HG03342 (cell line): ENCODE measurements at regions not wholly inside any gene's neighbourhood (a gene's known extent, or its start where the extent isn't known, plus 50 kb on each side); places are given as distances from the start of the nearest gene placed in this dataset.
"Not testable (repeated sequence)": the region's sequence is repeated elsewhere in the genome, so short reads cannot be mapped to it uniquely, and the experiment has no call there.

ENCODE experiments used
- ATAC-seq: cut with Tn5 transposase; IDR thresholded peaks from one replicate; pipeline ENCODE4 v1.9.1; 2021; ENCODE audit warnings: mild to moderate bottlenecking, moderate library complexity; ENCODE audit not compliant: unreplicated experiment

GRCh38 chr12:61923152-61923551 is 337.1 kb upstream of the USP15 start:
- no peak for ATAC-seq

GRCh38 chr12:61934564-61934963 is 325.6 kb upstream of the USP15 start:
- no peak for ATAC-seq

- no peak for ATAC-seq
Observed at GRCh38 chr12:61939977-61940376, 320.2 kb upstream of the USP15 start.

- no peak for ATAC-seq
Observed at GRCh38 chr12:61956545-61956944, 303.7 kb upstream of the USP15 start.

- ATAC-seq, result no peak
Observed at GRCh38 chr12:61974461-61974860, 285.7 kb upstream of the USP15 start.

GRCh38 chr12:61985830-61986229 is 274.4 kb upstream of the USP15 start:
- ATAC-seq, result no peak

- ATAC-seq, result no peak
Observed at GRCh38 chr12:61987173-61987572, 273.0 kb upstream of the USP15 start.

- ATAC-seq, result no peak
Observed at GRCh38 chr12:61991661-61992060, 268.5 kb upstream of the USP15 start.

- peak; percentile 86 for ATAC-seq
Observed at GRCh38 chr12:61993734-61994345, 266.4 kb upstream of the USP15 start.

GRCh38 chr12:61996717-61997116 is 263.5 kb upstream of the USP15 start:
- no peak for ATAC-seq

GRCh38 chr12:61998791-61999190 is 261.4 kb upstream of the USP15 start:
- no peak for ATAC-seq

GRCh38 chr12:61999311-61999710 is 260.9 kb upstream of the USP15 start:
- no peak for ATAC-seq

GRCh38 chr12:62001424-62001823 is 258.8 kb upstream of the USP15 start:
- ATAC-seq, result no peak

- ATAC-seq, result no peak
Observed at GRCh38 chr12:62003226-62003625, 257.0 kb upstream of the USP15 start.

- no peak for ATAC-seq
Observed at GRCh38 chr12:62003701-62004100, 256.5 kb upstream of the USP15 start.

GRCh38 chr12:62005615-62006014 is 254.6 kb upstream of the USP15 start:
- ATAC-seq, result no peak

GRCh38 chr12:62006076-62006732 is 254.0 kb upstream of the USP15 start:
- ATAC-seq, result peak; percentile 86

GRCh38 chr12:62008703-62009102 is 251.5 kb upstream of the USP15 start:
- no peak for ATAC-seq

GRCh38 chr12:62009445-62009844 is 250.8 kb upstream of the USP15 start:
- no peak for ATAC-seq

GRCh38 chr12:62010331-62010906 is 249.8 kb upstream of the USP15 start:
- not testable (repeated sequence) for ATAC-seq

GRCh38 chr12:62010973-62011372 is 249.2 kb upstream of the USP15 start:
- not testable (repeated sequence) for ATAC-seq

GRCh38 chr12:62014330-62014729 is 245.9 kb upstream of the USP15 start:
- ATAC-seq, result no peak
